SKM-1 (cell line): ENCODE measurements at regions not wholly inside any gene's neighbourhood (a gene's known extent, or its start where the extent isn't known, plus 50 kb on each side); places are given as distances from the start of the nearest gene placed in this dataset.

Experiments
- DNase-seq: peaks from one replicate; lab custom pipeline; 2025; ENCODE audit not compliant: unreplicated experiment; lab: John Stamatoyannopoulos, UW

DNA sequence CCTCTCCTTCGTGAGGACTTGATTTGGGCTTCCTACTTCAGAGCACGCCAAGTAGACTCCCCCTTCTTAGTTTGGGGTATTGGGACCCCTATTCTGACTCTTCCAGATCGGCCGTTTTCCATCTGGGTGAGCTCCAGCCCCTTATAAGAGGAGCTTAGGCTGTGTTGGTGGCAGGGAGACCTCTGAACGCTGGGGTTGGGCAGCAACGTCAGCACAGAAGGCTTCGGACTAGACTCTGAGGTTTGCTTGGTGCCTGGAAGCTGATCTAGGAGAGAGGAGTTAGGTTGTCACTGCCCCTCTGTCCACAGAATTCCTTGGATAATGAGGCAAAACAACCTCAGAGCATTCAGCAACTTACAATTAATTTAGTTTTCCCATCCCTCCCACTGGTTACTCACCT, 99.2 kb upstream of the RTL1 start:
- DNase-seq = no peak

DNA sequence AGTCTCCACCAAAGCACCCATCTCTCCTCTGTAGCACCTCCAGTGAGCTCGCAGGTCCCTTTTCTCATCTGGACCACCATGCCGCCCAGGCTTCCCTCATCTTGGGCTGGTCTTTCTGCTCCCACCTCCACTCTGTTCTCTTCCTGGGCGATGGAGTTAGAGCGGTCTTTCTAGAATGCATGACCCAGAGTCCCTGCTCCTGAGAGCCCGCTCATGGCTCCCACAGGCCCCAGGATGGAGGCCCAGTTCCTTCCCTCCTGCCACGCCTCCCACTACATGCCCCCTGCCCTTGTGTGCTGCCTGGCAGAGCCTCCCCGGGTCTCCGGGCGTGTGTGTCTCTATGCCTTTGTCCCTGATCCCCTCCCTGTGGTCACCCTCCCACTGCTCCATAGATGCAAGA, 100.7 kb upstream of the RTL1 start:
- no peak for DNase-seq

DNA sequence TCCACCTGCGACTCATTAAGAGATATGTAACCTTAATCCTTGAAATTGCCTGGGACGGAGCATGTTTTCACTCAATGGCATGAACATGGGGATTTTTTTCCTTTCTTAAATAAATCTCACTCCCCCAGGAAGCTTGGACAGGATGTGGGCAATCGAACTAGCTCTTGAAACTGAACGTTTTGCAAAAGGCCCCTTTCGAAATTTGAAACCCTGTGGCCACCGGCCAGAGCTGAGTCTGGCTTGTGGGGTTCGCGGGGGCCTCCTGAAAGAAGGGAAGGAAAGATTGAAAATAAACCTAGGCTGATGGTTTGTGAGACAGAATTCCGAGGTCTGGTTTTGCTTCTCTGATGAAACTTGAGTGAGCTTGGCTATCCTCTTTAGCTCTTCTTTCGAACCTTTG, 101.4 kb upstream of the RTL1 start:
- DNase-seq = no peak

DNA sequence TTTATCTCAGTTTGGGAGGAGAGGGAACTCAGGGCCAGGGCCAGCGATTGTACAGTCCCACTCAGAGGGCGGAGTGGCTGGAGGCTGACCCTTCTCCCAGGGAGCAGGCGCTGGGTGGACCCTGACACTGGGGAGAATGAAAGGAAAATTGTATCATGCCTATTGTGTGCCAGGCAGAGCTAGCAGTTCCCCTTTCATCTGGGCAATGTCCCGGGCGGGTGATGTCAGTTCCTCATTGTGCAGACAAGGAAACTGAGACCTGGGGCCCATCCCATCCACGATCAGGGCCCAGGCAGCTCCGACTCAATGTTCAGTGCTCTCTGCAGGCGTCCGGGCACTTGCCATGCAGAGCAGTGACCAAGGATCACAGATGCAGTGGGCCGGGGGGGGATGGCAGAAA, 101.9 kb upstream of the RTL1 start:
- DNase-seq = no peak

DNA sequence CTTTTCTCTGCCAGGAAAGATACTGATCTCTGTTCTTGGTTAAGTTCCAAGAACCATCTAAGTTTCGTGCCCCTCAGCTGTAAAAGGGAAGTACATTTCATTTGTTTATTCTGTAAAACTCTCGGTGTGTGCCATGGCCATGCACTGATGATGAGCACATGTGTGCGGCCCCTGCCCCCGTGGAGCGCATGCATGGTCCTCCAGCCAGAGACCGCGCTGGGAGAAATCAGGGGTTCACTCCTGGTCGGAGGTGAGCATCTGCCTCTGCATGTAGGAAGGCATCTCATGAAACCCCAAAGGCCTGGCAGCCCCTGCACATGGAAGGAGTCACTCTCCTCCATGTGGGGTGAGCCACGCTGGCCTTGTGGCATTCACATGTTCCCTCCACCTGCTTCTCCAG, 102.5 kb upstream of the RTL1 start:
- DNase-seq = no peak

DNA sequence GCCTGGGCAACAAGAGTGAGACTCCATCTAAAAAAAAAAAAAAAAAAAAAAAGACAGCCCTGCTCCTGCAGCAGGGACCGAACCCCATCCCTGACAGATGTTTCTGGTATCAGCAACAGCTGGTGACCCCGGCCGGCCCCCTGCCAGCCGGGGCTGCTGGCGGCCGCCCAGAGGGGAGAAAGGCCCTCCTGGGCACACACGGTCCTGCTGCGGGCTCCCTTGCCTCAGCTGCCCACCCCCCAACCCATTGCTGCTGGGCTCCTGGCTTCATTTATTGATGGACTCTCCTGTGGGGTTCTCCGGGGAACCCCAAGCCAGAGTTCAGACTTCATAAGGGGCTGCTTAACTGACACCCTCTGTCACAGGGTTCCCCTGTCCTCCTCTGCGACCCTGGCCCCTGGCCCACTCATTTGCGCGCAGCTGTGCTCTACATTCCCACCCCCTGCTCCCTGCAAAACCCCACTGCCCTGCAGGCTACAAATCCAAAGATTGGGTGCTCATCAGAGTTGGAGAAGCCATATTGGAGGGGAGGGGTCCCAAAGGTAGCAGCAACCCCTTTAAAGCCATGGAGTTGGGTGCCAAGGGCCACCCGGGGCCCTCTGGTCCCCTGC, 103.6 kb upstream of the RTL1 start:
- no peak for DNase-seq

DNA sequence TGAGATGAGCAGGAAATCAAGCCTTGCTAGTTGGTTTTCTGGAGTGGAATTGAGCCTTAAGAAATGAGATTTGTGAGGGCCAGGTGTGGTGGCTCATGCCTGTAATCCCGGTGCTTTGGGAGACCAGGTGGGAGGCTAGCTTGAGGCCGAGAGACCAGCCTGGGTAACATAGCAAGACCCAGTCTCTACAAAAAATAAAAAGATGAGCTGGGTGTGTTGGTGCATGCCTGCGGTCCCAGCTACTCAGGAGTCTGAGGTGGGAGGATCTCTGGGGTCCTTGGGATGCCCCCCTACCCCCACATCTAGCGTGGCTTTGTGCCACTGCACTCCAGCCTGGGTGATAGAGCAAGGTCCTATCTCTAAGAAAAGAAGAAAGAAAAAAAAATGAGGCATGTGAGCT, 104.2 kb upstream of the RTL1 start:
- no peak for DNase-seq

DNA sequence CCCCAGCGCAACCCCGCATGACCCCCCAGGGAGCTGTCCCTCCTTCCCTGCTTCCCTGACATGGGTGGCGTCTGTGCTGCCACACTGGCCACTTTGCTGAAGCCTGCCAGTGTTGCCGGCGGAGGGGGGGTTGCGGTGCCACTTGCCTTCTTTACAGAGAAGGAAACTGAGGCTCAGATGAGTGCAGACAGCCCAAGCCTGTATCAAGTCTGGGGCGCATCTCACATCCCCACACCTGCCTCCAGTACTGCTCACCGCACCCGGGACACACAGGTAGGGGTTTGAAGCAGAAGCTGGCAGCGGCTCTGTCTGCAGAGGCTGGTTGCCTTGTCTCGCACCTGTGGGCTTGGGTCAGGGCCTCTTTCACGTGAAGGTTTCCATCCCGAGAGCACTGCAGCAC, 104.7 kb upstream of the RTL1 start:
- DNase-seq = no peak

DNA sequence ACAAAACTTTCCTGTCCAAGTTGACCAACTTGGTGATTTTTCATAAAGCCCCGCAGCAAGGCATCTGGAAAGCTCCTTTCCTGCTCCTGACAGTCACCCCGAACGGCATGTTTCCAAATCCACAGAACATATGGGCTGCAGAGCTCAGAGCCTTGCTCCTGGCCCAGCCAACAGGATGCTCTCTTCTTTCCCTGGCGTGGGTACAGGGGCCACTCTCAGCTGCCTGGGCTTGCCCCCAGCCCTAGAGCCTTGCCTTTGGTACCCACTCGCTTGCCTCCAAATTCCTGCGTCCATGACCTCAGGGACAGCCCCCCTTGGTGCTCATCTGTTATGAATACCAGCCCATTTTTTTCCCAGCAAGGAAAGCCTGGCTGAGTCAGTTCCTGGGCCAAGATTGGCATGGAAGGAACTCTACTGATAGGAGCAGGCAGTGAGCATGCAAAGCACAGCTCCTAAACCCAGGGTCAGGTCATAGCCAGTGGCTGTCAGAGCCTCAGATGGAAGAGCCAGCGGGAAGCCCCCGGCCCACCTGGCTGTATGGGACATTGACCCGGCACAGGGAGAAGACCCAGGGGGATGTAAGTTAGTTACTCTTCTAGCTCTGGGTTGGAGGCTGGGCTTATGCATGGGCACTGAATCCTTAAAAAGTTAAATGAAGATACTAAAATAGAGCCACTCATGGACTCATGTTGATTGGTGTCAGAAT, 105.3 kb upstream of the RTL1 start:
- no peak for DNase-seq

DNA sequence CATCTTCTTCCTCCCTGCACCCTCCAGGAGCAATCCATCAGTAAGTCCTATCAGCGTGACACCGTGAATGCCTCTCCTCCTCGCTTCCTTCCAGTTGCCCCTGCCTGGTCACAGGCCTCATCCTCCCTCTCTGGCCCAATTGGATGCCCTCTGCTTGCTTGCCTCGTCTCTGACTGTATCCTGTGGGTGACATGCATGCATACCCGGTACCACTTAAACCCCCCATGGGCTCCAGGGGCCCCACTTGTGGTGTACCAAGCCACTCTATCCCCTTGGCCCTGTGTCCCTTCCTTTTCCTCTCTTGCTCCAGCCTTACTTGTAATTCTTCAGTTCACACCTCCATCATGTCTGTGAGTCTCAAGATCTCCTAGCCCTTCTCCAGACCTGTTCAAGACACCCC, 106.0 kb upstream of the RTL1 start:
- no peak for DNase-seq

DNA sequence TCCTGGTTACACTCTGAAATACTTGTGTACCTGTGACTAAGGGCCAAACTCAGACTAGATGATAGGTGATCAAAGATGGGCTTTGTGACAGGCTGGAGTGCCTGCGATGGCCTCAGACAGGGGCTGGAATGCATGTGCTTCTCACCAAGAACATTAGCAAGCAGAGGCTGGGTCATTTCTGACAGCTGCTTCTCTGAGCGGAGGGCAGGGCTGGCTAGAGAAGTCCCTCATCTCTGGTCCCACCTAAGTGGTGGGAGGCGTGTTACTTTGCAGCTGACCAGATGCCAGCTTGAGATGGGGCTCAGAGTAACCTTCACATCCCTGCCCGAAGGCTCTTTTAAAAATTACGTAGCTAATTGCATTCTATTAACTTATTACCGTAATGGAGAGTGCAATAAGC, 106.8 kb upstream of the RTL1 start:
- no peak for DNase-seq

DNA sequence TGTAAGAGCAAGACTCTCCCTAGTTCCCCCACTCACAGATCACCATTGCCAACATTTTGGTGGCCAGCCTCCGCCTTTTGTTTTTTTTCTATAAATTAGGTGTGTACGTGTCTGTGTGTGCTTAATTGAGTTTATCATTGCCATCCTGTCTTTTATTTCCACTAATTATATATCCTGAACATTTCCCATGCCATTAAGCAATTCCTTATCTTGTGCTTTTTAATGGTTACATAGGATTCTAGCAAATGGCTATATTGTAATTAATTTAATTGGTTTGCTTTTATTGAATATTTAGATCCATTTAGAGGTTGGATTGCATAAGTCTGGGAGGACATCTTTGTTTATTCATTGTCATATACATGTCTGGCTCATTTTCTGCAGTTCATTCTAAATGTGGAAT, 107.3 kb upstream of the RTL1 start:
- DNase-seq = no peak

DNA sequence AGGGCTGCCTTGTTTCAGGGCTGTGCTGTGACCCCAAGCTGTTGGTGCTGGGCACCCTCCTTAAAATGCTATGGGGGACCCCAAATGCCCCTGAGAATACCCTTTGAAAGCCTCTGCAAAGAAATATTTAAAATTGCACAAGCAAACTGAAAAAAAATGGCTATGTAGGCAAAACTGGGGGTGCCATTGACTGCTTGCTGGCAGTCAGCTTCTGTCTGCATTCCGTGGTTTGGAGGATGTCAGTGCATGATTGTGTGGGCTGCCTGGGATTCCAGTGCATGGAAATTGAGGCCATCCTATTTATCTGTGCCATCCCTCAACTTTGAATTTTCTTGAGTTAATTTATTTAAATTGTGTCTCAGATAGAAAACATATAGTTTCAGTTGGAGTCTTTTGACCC, 113.7 kb upstream of the RTL1 start:
- no peak for DNase-seq

DNA sequence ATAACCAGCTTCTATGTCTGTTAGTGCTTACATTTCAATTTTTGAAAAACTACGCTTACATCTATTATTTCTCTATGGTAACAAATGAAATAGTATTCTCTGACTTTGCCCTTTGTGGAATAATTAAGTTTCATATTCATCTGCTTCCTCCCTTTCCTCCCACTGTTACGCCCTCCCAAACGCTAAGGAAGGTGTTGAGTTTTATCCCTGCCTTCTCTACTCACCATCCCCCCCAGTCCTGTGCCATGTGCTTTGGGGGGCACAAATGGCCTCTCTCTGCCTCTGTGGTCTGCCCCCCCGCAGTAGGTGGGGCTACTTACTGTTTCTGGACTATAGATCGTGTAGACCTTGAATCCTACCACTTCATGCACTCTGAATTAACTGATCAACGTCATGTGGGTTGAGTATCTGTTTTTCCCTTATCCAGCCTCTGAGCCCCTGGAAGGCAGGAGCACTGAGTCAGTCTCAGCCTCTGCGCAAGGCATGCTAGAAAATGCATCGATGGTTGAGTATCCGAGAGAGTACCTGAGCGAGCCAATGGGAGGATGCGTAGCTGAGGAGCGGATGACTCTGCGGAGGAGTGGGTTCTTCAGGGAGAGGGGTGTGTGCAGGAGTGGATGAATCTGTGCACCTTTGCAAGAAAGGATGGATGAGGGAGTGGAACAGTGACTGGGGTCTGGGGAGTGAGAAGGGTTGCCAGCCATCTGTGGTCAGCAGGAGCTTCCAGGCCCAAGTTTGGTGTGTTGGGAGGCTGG, 114.5 kb upstream of the RTL1 start:
- no peak for DNase-seq

DNA sequence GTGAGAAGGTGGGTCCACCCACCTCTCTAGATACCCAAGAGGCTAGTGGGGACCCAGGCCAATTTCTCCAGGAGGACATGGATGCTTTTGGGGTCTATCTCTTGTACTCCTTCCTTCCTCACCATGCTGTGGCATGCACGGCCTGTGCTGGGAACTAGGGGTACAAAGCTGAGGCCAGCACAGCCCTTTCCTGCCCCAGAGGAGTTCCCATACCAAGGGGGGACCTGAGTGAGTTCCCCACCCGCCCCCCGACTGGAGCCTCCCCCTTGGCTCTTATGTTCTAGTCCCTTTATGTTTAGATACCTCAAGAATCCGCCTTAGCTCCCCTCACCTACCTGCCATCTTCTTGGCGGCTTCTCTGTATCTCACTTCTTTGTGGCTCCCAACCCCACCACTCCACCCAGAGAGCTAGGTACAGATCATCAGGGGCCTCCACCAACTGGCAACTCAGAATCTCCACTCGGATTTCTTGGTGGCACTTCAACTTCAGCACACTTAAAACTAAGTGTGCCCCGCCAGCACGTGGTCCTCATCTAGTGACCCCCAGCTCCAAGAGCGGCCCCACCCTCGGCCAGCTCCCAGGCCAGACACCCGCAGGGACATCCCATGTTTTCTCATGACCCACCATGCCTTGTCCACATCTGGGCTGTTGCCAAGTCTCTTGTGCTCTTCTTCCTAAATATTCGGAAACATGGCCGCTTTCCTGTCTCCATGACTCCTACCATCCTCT, 115.2 kb upstream of the RTL1 start:
- no peak for DNase-seq

DNA sequence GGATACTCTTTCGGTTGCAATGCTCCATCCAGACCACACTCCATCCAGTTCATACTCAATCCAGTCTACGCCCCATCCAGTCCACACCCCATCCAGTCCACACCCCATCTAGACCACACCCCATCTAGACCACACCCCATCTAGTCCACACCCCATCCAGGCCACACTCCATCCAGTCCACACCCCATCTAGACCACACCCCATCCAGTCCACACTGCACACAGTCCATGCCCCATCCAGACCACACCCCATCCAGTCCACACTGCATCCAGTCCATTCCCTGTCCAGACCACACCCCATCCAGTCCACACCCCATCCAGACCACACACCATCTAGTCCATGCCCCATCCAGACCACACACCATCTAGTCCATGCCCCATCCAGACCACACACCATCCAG, 116.0 kb upstream of the RTL1 start:
- no peak for DNase-seq

DNA sequence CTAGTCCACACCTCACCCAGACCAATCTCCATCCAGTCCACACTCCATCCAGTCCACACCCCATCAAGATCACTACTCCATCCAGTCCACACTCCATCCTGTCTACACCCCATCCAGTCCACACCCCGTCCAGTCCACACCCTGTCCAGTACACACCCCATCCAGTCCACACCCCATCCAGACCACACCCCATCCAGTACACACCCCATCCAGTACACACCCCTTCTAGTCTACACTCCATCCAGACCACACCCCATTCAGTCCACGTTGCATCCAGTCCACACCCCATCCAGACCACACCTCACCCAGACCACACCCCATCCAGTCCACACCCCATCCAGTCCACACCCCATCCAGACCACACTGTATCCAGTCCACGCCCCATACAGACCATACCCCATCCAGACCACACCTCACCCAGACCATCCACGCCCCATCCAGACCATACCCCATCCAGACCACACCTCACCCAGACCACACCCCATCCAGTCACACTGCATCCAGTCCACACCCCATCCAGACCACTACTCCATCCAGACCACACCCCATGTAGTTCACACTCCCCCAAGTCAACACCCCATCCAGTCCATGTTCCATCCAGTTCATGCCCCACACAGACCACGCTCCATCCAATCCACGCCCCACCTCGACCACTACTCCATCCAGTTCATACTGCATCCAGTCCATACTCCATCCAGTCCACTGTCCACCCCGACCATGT, 116.6 kb upstream of the RTL1 start:
- DNase-seq = no peak

DNA sequence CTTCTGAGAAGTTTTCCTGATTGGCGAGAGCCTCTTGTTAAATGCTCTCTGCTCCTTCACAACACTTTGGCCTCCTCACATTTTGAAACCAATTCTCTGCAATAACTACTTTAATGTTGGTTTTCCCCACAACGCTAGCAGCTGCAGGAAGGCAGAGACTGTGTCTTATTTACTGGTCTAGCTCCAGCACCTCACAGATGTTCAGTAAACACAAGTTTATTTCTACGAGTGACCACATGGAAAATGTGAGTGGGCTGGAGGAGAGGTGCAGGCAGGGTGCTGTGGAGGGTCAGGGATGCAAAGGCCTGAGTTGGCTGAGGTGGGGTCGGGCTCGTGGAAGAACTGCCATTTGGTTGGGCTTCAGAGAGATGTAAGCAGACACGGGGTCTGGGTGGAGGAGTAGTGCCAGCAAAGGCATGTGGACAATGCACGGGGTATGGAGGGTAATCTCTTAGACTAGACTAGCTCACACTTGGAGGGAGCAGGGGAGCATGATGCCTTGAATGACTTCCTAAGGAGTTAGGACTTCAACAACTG, 117.4 kb upstream of the RTL1 start:
- DNase-seq = no peak

DNA sequence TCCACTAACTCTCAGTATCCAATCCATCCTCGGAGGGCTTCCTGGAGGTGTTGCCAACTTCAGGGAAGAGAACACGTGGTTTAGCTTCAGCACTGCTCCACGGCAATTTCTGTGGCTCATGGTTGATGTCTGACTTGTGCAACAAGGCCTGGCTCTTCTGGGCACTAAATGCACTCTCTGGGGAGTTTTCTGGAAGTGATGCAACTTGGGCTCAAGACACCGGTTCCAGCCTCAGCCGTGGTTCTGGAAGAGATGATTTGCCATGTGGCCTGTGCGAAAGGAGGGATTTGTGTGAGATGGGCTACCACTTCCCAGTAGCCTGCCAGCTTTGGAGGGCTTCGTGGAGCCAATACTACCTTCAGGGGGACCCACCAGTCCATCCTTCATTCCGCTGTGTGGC, 118.6 kb upstream of the RTL1 start:
- DNase-seq = no peak

DNA sequence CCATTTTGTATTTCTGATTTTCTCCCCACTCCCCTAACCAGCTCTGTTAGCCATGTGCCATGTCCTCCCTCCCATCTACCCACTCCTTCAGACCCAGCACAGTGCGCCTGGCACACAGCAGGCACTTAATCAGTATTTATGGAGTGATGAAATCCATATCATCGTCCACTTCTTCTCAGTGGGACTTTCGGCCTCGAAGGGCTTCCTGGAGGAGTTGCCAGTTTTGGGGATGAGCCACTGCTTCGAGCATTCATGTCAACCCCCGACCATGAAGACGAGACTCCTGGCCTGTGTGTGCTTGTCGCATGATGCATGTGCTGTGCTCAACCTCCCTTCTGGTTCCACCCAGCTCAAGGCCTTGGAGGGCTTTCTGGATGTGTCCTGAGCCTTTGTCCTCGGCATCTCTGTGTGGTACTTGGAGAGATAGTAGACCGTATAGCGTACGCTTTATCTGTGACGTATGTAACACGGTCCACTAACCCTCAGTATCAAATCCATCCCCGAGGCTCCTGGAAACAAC, 119.5 kb upstream of the RTL1 start:
- DNase-seq = no peak

DNA sequence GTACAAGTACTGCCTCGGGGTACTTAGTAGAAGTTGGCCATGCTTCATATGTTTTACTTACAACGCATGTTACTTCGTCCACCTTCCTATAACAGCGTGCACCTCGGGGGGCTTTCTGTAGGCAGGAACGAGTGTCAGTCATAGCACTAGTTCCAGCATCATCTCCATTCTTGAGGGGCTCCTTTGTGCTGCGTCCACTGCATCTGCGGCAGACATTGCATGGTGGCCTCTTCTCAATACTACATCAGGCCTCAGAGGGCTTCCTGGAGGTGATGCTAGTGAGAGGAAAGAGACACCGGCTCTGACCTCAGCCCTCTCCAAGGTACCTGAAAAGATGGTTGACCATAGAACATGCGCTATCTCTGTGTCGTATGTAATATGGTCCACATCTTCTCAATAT, 121.2 kb upstream of the RTL1 start:
- DNase-seq = no peak
